Cardiac muscle cell (in vitro differentiated cells and primary cell): ENCODE measurements at regions not wholly inside any gene's neighbourhood (a gene's known extent, or its start where the extent isn't known, plus 50 kb on each side); places are given as distances from the start of the nearest gene placed in this dataset.

Experiments
- DNase-seq, 2 donors: peaks; one replicate each; pipeline versions ENCODE4 v3.0.0 to v3.0.0-alpha.2; 2010 to 2017; ENCODE audit warnings: low read depth in 1 of 2, low spot score in 1 of 2
- H3K27ac ChIP-seq: fragments of 200-600 bp; sonication (generic); 2 replicates; pipeline ENCODE4 v1.5.1; 2016
- H3K27me3 ChIP-seq: fragments of 200-600 bp; sonication (generic); 2 replicates; pipeline ENCODE4 v1.6.0; 2016; ENCODE audit warnings: control low read depth
- H3K36me3 ChIP-seq: fragments of 200-600 bp; sonication (generic); 2 replicates; pipeline ENCODE4 v1.5.1; 2016; ENCODE audit warnings: control low read depth
- H3K4me1 ChIP-seq: fragments of 200-600 bp; sonication (generic); 2 replicates; pipeline ENCODE4 v1.8.1; 2017; ENCODE audit warnings: low read depth, mild to moderate bottlenecking, mixed run types
- H3K4me3 ChIP-seq: fragments of 200-600 bp; sonication (generic); 2 replicates; pipeline ENCODE4 v1.5.1; 2016; ENCODE audit warnings: mild to moderate bottlenecking
- H3K9me3 ChIP-seq: fragments of 200-600 bp; sonication (generic); 2 replicates; pipeline ENCODE4 v1.5.1; 2017; ENCODE audit warnings: low read depth, mild to moderate bottlenecking, control low read depth
- CTCF ChIP-seq: IDR thresholded peaks from 2 replicates; pipeline ENCODE4 v1.5.1; 2012; ENCODE audit warnings: low read depth, mild to moderate bottlenecking, low read length

- TF ChIP-seq CTCF, result no peak
- Histone ChIP-seq H3K4me1 (no peaks in the 10 kb centered on the region), H3K9me3 (no peaks in the 10 kb centered on the region), H3K27me3 (no peaks in the 10 kb centered on the region), H3K27ac (no peak overlapping the region), H3K4me3 (no peak overlapping the region), H3K36me3 (no peaks in the 10 kb centered on the region)
- DNase-seq, result no peak
Measured at GRCh38 chr4:55744369-55744768, 75.2 kb upstream of the EXOC1L start.

GRCh38 chr4:55745014-55745413 lies 74.6 kb upstream of the EXOC1L start:
- no peak for DNase-seq
- no peak for TF ChIP-seq CTCF
- no peak overlapping the region for H3K27ac ChIP-seq
- H3K9me3 ChIP-seq, result no peaks in the 10 kb centered on the region
- H3K4me3 ChIP-seq, result no peak overlapping the region
- no peaks in the 10 kb centered on the region for H3K36me3 ChIP-seq
- no peaks in the 10 kb centered on the region for H3K27me3 ChIP-seq
- no peaks in the 10 kb centered on the region for H3K4me1 ChIP-seq

- Histone ChIP-seq H3K27ac (no peak overlapping the region), H3K4me3 (no peak overlapping the region), H3K27me3 (no peaks in the 10 kb centered on the region), H3K36me3 (no peaks in the 10 kb centered on the region), H3K4me1 (no peaks in the 10 kb centered on the region), H3K9me3 (no peaks in the 10 kb centered on the region)
- no peak for TF ChIP-seq CTCF
- DNase-seq, result no peak
Measured at GRCh38 chr4:55747793-55748192, 71.8 kb upstream of the EXOC1L start.

- Histone ChIP-seq H3K4me3 (no peak overlapping the region), H3K4me1 (no peaks in the 10 kb centered on the region), H3K36me3 (no peaks in the 10 kb centered on the region), H3K9me3 (no peaks in the 10 kb centered on the region), H3K27me3 (no peaks in the 10 kb centered on the region), H3K27ac (no peak overlapping the region)
- no peak for DNase-seq
- TF ChIP-seq CTCF, result no peak
Measured at GRCh38 chr4:55749666-55750065, 69.9 kb upstream of the EXOC1L start.

- H3K27me3 ChIP-seq, result no peaks in the 10 kb centered on the region
- no peaks in the 10 kb centered on the region for H3K4me1 ChIP-seq
- no peak overlapping the region for H3K4me3 ChIP-seq
- no peaks in the 10 kb centered on the region for H3K36me3 ChIP-seq
- H3K27ac ChIP-seq, result no peak overlapping the region
- no peak for DNase-seq
- H3K9me3 ChIP-seq, result no peaks in the 10 kb centered on the region
- no peak for TF ChIP-seq CTCF
Measured at GRCh38 chr4:55752810-55753209, 66.8 kb upstream of the EXOC1L start.

- H3K4me1 ChIP-seq, result no peaks in the 10 kb centered on the region
- DNase-seq, result no peak
- no peaks in the 10 kb centered on the region for H3K27me3 ChIP-seq
- no peak for TF ChIP-seq CTCF
- H3K4me3 ChIP-seq, result no peak overlapping the region
- H3K9me3 ChIP-seq, result no peaks in the 10 kb centered on the region
- no peaks in the 10 kb centered on the region for H3K36me3 ChIP-seq
- no peak overlapping the region for H3K27ac ChIP-seq
Measured at GRCh38 chr4:55753856-55754255, 65.7 kb upstream of the EXOC1L start.
